HG03378 (cell line): ENCODE measurements at regions not wholly inside any gene's neighbourhood (a gene's known extent, or its start where the extent isn't known, plus 50 kb on each side); places are given as distances from the start of the nearest gene placed in this dataset.

ENCODE experiments used
- ATAC-seq: cut with Tn5 transposase; IDR thresholded peaks from one replicate; pipeline ENCODE4 v1.9.1; 2021; ENCODE audit warnings: mild to moderate bottlenecking, moderate library complexity; ENCODE audit not compliant: unreplicated experiment

GRCh38 chr4:112994732-112995464, 54.6 kb upstream of the ANK2 start:
- ATAC-seq: no peak
